GM21447 (cell line): ENCODE measurements at regions not wholly inside any gene's neighbourhood (a gene's known extent, or its start where the extent isn't known, plus 50 kb on each side); places are given as distances from the start of the nearest gene placed in this dataset.

Source experiments
- ATAC-seq: cut with Tn5 transposase; IDR thresholded peaks from one replicate; pipeline ENCODE4 v1.9.1; 2021; ENCODE audit not compliant: unreplicated experiment

DNA sequence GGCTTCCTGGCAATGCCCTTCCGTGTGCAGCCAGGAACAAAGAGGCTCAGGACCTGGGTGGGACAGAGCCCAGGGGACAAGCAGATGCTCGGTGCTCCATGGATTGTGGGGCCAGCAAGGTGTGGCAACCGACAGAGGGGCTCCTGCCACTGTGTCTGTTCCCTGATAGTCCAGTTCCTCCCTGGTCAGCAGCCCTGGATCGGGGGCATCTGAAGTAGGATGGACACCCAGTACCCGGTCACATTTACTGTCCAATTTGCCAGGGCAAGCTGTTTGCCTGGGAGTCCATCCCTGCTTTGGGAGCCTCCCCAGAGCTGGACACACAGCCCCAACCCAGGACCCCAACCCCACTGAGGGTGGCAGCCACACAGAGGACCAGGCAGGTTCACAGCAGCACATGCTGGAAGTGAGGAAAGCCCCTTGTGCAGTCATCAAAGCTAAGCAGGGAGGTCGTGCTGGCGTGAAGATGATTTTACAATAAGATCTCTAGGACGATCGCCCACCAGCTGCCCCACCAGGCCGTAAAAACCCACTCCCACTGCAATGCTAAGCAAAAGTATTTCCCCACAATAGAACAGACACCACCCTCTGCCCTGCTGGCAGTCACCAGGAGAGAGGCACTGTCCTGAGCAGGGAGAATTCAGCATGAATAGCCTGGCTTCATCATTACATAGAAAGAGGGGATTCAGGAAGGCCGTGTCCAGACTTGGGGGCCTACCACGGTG, 141.7 kb downstream of the NDUFA10 start:
- ATAC-seq, result no peak

DNA sequence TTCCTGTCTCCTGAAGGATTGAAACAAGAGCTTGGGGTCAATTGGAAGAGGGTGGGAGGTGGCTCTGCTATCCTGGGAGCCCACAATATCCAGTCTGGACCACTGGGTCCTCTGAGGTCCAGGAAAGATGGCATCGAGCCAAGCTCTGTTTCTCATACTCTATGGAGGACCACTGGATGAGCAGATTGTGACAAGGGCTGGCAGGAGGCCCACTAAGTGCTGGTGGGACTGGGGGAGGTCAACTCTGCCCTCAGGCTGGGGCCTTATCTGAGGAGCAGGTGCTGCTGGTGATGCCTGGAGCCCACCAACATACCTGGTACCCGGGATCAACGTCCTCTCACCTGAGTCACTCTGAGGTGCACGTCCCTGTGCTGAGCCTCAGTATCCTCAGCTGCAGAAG, 142.4 kb downstream of the NDUFA10 start:
- ATAC-seq, result no peak

DNA sequence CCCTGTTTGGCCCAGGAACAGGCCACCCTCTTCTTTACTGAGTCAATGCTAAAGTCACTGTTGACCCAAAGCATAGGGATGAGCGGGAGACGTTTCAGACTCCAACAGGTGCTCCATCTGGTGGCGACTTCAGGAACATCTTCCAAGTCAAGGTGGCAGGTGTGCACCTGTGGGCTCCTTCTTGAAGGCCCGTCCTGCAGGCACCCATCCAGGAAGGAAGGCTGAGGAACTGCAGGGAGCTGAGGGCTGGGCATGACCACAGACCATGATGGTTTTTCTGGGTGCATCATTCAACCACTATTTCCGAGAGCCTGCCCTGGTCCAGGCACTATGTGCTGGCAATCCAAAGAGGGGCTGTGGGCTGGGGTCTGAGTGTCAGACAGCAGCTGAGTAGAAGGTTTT, 142.8 kb downstream of the NDUFA10 start:
- ATAC-seq, result no peak

DNA sequence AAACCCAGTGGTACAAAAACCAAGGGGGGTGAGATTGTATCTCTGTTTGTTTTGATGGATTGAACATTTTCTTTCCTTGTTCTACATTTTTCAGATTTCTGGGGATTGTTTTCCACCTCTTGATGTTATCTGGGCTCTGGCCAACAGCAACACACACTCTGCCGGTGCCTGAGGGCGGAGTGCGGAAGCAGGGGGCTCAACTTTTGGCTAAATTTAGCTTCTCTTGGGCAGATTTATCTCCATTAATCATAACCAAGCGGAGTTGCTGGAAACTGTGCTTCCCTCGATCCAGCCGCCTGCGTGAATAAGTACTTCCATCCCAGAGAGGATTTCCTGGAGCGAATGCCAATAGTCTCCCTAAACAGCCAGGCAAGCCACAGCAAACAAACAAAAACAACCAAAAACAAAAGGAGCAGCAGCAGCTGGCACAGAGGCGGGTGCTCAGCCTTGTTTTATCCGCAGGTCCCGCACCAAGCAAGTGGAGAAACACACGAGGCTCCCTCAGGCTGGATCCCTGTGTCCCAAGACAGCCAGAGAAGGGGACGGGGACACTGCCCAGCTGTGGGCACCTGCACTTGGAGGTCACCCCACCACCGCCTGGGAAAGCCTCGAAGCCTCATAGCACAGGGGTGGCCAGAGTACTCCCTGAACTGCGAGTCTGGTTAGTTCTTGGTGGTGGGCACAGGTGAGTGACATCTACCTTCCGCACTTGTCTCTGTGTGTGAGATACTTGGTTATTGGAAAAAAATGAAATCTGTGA, 143.4 kb downstream of the NDUFA10 start:
- ATAC-seq, result no peak

DNA sequence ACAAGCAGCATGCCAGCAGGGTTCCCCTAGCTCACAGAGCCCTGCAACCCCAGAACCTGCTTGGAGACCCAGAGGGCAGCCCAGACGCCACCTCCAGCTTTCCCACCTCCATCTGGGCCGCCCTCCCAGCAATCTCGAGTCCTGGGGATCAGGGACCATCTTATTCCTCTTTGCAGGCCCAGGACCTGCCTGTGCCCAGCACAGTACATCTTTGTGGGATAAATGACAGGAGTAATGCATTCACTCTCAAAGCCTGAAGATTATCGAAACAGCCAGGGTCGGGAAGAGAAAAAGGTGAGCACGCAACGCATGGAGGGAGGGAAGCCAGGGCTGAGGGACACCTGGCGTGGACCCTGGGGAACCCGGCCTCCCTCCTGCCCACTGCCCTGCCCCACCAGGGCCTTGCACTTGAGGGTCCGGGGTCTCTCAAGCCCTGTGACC, 144.1 kb downstream of the NDUFA10 start:
- no peak for ATAC-seq

DNA sequence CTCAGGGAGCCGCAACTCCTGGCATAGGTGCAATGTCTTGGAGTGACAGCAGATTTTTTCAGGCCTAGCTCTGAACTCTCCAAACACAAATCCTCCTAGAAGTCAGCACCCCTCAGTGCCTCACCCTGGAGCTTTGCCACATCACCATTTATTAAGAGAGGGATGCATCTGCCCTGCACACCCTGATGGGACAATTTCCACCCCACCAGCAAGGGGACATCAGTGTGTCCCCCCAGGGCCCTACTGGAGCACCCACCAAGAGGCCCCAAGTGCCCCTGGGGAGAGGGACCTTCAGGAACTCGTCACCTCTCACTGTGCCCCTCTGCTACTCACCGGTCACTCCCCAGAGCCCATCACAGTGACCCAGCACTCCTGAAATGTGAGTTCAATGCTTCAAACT, 144.7 kb downstream of the NDUFA10 start:
- ATAC-seq, result no peak

DNA sequence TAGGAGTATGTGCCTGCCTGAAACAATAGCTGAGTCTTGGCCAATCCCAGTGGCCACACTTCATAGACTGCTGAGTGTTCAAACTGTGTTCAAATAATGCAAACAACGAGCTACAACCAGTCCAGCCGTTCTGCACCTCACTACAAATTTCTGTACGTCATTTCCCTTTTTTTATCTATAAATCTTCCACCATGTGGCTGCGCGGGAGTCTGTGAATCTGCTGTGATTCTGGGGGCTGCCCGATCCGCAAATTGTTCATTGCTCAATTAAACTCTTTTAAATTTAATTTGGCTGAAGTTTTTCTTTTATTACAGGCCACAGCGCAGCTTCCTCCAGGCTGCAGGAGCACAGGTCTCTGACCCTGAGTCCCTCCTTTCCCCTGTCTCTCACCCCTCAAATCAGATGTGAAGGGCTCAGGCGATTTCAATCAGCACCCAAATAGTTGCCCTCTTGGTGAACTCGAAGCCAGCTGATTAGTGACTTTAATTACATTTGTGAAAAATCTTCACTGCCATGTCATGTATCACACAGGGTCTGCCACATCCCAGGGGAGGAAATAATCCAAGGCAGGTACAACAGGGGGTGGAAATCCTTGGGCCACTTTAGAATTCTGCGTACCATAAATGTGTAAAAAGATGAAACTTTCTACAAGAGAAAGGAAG, 145.6 kb downstream of the NDUFA10 start:
- ATAC-seq, result no peak

DNA sequence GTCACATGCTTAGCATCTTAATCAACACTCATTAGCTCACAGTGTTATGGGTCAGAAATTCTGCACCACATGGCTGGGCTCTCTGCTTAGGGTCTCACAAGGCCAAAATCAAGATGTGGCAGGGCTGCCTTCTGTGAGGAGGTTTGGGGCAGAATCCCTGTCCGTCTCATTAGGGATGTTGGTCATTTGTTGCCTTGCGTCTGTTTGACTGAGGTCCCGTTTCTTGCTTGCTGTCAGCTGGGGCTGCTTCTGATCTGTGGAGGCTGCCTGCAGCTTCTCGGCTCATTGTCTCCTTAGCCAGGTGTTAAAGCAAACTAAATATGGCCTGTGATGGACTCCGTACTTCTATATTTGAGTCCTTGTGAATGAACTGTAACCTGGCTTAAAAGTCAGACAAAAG, 146.5 kb downstream of the NDUFA10 start:
- no peak for ATAC-seq

DNA sequence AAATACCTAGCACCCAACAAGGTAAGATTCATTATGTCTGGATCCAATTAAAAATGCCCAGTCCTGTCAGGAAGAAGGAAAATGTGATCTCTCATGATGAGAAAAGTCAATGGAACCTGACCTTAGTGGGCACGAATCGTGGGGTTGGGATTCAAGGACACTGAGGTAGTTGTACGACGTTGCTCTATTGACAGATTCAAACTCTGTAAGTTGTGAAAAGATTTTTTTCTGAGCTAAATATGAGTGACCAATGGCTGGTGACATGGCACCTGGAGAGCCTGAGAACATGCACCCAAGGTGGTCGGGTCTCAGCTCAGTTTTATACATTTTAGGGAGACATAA, 148.2 kb downstream of the NDUFA10 start:
- no peak for ATAC-seq

DNA sequence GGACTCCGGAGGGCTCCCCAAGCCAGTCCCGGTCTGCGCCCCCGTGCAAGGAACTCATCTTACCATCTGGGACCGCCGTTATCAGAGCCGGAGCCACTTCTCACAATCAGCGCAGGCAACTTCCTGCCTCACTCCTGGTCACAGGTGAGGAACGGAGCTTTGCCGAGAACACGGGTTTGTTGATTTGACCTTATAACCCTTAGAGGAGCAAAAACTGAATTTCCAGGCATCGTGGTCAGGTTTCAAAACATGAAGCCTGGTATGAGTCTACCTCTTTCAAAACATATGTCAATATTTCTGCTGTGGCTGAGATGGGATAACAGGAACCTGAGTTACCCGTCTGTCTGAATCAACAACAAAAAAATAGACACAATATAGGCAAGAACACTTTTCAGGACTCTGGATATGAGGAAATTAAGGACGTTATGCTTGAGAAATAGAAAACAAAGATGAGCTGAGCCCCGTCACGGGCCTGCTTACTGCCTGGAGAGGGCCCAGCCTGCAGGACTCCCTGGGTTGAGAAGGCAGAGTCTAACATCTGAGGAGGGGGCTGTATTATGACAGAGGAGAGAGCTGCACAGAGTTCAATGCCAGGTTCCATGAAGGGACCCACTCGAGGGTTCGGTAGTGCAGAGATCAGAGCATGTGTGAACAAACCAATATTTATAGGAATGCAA, 148.7 kb downstream of the NDUFA10 start:
- ATAC-seq, result no peak

DNA sequence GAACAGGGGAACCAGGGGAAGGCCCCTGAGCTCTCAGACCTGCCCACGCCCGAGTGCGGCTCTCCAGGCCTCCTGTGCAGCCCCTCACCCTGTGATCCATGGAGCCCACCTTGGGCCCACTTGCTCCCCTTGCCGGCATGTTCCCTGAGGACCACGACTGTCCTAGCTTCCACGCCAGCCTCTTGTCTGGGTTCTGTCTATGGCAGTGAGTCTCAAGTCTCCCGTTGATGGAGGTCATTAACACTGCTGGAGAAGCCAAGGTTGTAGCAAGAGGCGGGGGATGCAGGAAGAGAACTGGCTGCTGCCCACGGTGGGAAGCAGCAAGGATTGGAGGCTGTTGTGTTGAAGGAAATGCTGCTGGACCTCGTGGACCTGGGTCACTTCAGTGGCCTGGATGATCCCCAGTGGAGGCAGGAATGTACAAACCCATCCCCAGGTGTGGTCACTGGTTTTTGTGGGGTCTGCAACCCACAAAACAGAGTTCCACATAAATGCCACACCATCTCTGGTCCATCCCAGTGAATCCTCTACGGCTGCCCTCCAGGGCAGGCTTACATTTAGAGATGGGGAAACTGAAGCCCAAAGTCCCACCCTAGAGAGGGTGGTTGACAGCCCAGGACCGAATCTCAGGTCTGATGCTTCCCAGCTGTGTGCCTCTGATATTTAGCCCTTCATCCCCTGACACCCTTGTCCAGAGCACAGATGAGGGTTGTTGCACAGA, 150.3 kb downstream of the NDUFA10 start:
- no peak for ATAC-seq

DNA sequence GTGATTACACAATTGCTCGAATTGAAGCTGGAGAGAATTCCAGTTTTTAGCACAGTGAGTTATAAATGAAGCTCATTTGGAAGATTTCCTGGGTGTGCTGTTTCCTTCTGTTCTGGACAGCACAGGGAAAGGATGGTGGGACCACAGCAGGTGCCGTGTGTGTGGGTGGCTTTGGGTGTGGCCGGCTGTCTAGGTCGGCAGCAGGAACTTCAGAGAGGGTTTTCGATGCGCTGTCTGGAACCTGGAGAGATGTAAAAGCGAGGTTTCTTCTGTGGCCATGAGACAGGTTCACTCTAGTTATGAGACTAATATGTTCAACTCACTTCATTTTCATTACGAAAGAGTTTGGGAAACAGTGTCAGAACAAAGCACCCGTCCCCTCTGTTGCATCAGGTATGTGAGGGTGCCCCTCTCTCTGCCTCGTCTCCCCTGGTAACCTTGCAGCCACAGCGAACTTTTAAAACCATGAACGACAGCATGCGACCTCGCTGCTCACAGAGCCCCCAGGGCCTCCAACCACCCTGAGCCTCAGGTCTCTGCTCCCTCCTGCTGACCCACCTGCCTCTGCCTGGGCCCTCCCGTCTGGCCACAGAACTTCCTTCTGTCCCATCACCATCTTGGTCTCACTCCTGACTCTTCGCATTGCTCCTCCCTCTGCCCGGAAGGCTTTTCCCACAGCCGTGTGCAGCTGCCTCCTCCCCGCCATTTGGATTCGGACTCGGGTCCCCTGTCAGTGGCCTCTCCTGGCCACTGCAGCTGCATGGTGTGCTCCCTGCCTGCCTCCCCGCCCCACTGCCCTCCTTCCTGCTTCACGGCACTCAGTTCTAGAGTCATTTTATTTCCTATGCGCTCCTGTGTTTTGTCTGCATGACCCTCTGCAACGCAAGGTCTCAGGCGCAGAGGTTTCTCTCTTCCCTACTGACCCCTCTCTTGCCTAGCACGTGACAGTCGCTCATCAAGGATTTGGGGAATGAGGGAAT, 151.2 kb downstream of the NDUFA10 start:
- no peak for ATAC-seq

DNA sequence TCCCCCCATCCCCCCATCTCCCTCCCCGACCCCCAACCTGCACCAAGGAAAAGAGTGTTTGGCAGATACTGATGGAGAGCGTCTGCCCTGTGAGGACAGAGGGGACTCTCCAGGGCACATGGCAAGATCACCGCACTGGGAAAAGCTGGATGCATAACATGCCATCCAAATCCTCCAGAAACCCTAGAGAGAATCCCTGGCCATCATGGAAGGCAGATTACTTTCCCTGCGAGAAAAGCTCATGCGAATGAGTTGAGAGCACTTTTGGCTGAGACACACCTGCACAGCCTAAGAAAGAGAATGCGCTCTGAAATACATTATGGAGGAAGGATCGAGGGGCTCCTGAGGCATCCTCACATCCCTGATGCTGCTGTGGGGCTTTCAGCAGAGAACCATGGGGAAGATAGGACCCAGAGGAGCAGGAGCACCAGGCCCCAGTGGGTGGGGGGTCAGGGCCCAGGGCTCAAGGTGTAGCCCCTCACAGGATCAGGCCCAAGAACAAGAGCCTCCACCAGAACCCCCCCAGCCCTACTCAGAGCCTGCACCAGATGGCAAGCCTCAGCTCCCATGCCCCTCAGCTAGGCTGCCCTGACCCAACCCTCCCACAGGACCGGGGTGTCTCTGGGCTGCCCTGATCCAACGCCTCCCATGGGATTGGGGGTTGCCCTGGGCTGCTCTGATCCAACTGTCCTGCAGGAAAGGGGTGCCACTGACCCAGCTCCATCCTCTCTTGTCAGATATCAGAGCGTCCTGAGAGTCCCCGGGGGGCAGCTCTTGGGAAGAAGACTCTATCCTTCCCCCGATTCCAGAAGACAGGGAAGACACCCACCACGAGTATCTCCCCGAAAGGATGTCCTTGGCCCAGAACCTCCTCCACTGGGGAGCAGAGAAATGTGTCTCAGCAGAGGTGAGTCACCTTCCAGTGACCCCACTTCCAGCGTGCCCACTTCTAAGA, 153.4 kb downstream of the NDUFA10 start:
- ATAC-seq, result no peak

DNA sequence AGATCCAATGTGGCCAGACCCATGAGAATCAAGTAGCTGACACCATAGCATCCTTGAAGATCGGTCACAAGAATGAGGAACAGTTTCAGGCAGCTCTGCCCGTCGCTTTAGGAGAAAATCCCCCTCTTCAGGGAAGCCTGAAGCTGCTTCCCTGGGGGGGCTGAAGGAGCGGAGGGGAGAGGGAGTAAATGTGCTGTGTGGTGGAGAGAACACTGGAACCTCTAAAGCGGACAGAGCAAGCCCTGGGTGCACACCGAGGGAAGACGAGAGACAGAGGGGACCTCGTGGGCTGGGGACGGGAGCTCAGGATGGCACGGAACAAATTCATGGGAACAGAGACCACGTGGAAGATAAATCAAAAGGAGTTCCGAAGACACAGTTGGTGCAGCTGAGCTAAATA, 154.3 kb downstream of the NDUFA10 start:
- no peak for ATAC-seq

DNA sequence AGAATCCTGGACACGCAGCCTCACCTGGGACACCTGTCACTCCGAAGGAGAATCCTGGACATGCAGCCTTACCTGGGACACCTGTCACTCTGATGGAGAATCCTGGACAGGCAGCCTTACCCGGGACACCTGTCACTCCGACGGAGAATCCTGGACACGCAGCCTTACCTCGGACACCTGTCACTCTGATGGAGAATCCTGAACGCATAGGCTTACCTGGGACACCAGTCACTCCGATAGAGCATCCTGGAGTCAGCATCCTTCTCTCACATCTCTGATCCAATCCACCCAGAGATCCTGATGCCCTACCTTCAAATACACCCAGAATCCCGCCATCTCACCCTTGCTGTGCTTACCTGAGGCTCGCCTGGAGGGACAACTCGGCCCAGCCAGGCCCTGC, 154.9 kb downstream of the NDUFA10 start:
- ATAC-seq, result no peak

DNA sequence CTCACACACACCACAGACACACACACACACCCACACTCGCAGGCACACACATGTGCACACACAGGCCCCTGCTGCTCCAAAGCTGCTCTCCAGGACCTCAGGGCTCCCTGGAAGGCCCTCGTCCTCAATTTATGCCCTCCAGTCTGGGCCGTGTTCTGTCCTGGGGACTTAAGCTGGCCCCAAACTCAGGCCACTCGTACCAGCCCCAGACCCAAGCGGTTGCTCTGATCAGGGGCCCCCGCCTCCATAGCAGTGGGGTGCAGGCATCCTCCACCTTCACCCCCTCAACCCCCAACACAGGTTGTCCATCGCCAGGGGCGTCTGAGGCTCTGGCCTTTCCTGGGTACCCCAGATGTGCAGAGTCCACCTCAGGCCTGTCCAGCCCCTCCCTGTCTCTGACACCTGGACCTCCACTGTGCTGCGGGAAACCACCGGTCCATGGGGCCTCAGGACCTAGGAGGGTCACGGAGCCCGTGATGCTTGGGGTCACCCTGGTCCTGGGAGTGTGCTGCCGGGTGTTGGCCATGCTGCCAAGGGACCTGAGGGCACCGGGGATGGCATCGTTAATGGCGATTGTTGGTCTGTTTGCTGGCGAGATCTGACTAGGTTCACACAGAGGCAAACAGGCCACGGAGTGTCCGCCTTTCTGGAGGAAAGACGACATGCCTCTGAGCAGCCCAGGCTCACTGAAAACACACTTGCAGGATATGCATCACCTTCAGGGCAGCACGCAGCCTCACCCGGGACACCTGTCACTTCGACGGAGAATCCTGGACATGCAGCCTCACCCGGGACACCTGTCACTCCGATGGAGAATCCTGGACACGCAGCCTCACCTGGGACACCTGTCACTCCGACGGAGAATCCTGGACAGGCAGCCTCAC, 155.6 kb downstream of the NDUFA10 start:
- ATAC-seq, result no peak

DNA sequence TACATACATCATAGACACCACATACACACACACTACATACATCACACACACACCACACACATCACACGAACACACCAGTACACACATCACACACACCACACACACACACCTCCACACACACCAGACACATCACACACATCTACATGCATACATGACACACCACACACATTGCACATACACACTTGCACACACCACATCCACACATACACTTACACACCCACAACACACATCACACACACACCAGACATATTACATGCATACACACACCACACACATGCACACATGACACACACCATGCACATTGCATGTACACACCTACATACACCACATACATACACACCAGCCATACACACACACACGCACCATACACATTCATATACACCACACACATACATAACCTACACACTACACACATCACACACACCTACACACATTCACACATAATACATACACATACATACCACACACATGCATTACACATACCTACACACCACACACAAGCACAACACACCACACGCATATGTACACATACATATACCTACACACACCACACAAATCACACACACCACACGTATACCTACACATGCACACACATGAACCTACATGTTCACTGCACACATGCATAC, 156.5 kb downstream of the NDUFA10 start:
- no peak for ATAC-seq
